Ascending aorta (tissue), 2 donors: ENCODE measurements at regions not wholly inside any gene's neighbourhood (a gene's known extent, or its start where the extent isn't known, plus 50 kb on each side); places are given as distances from the start of the nearest gene placed in this dataset.

Source experiments
- DNase-seq, 2 donors: peaks; one replicate each; pipeline ENCODE4 v3.0.0-alpha.2; 2019; ENCODE audit warnings: low spot score in 2 of 2
- H3K27ac ChIP-seq, 2 donors: fragments of 200-600 bp; sonication (generic); one replicate each; pipeline ENCODE4 v1.5.1; 2016 to 2017; ENCODE audit warnings: mild to moderate bottlenecking in 1 of 2
- H3K27me3 ChIP-seq: fragments of 200-600 bp; sonication (generic); one replicate; pipeline ENCODE4 v1.5.1; 2017
- H3K36me3 ChIP-seq, 2 donors: fragments of 200-600 bp; sonication (generic); one replicate each; pipeline ENCODE4 v1.5.1; 2016
- H3K4me1 ChIP-seq, 2 donors: fragments of 200-600 bp; sonication (generic); one replicate each; pipeline ENCODE4 v1.5.1; 2016 to 2017; ENCODE audit warnings: mild to moderate bottlenecking in 1 of 2
- H3K4me3 ChIP-seq, 2 donors: fragments of 200-600 bp; sonication (generic); one replicate each; pipeline ENCODE4 v1.5.1; 2016 to 2017; ENCODE audit warnings: mild to moderate bottlenecking in 1 of 2
- H3K9me3 ChIP-seq, 2 donors: fragments of 200-600 bp; sonication (generic); one replicate each; pipeline ENCODE4 v1.5.1; 2016
- intact Hi-C: fragments of 100-400 bp; cut with DNase I; formaldehyde crosslinking; loops from one replicate; pipeline ENCODE4 v1.15.1; 2023
- TF ChIP-seq, protein P1 (sequence below), 3 experiments: fragments of 200-600 bp in 2 of 3; fragments of 450-650 bp in 1 of 3; sonication (generic) in 2 of 3; IDR thresholded peaks; one replicate each; pipeline ENCODE4 v1.5.1; 2016 to 2019; ENCODE audit warnings: antibody characterized with exemption in 3 of 3, mild to moderate bottlenecking in 1 of 3, moderate library complexity in 1 of 3

DNA sequence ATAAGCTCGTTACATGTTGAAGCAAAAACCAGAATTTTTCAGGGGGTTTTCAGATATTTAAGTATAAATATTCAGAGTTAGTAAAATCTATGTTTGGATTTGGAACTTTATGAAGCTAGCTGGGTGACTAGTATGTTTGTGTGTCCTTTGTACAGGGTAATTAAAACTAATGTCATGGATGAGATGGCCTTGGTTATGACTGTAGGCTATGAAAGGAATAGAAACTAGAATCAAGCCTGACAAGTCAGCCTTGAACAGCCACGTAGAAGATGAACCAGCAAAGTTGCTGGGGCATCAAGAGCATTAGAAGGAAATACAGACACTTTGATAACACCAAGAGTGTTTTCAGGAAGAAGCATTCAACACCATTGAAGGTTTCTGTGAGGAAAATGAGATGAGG is 825.1 kb upstream of the CNTNAP5 start:
- no peak overlapping the region for H3K27ac ChIP-seq
- H3K27me3 ChIP-seq = no peaks in the 10 kb centered on the region
- H3K36me3 ChIP-seq = no peaks in the 10 kb centered on the region
- no peak for DNase-seq
- H3K4me1 ChIP-seq = no peaks in the 10 kb centered on the region
- H3K4me3 ChIP-seq = no peak overlapping the region
- H3K9me3 ChIP-seq = no peaks in the 10 kb centered on the region
- TF ChIP-seq, protein P1, sequence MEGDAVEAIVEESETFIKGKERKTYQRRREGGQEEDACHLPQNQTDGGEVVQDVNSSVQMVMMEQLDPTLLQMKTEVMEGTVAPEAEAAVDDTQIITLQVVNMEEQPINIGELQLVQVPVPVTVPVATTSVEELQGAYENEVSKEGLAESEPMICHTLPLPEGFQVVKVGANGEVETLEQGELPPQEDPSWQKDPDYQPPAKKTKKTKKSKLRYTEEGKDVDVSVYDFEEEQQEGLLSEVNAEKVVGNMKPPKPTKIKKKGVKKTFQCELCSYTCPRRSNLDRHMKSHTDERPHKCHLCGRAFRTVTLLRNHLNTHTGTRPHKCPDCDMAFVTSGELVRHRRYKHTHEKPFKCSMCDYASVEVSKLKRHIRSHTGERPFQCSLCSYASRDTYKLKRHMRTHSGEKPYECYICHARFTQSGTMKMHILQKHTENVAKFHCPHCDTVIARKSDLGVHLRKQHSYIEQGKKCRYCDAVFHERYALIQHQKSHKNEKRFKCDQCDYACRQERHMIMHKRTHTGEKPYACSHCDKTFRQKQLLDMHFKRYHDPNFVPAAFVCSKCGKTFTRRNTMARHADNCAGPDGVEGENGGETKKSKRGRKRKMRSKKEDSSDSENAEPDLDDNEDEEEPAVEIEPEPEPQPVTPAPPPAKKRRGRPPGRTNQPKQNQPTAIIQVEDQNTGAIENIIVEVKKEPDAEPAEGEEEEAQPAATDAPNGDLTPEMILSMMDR (IDR thresholded peaks at IDR 0.05) = no peak
- intact Hi-C loops = no loop called here

DNA sequence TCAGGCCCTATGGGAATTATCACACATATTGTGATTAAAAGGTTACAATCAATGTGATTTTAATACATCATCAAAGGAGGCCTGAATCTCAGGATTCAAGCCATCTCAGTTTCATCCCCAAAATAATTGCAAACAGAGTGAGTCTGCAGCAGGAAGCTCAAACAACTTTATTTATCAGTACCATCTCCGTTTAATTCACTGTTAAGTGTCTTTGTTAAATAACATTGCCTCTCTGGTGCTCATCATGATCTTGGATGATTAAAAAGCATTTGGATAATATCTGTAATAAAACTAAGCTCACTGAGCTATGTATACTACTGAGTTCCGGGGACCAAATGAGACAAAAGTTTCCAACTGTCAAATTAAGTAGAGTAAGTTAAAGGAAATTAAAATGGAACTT is 817.8 kb upstream of the CNTNAP5 start:
- TF ChIP-seq, protein P1 (IDR thresholded peaks at IDR 0.05) = no peak
- no peaks in the 10 kb centered on the region for H3K27me3 ChIP-seq
- no peak for DNase-seq
- no peak overlapping the region for H3K4me3 ChIP-seq
- H3K36me3 ChIP-seq = no peaks in the 10 kb centered on the region
- no peaks in the 10 kb centered on the region for H3K9me3 ChIP-seq
- H3K27ac ChIP-seq = no peak overlapping the region
- intact Hi-C loops = no loop called here
- no peaks in the 10 kb centered on the region for H3K4me1 ChIP-seq

DNA sequence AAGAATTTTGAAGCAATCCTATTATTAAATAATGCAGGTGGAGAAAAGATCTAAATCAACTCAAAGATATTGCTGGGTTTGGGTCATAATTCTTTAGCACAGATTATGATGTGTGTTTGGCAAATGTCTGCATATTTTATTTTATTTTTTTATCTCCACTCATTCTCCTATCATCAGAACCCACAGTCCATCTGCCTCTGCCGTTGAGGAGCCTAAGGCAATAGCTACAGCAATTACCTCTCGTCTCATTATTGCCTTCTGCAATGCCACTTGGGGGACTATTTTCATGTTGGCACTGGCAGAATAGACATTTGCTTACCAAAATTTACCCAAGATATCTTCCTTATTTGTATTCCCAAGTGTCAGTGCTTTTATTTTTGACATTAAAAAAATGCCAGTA is 815.9 kb upstream of the CNTNAP5 start:
- TF ChIP-seq, protein P1 (IDR thresholded peaks at IDR 0.05) = no peak
- no peaks in the 10 kb centered on the region for H3K36me3 ChIP-seq
- H3K9me3 ChIP-seq = no peaks in the 10 kb centered on the region
- H3K27ac ChIP-seq = no peak overlapping the region
- no peaks in the 10 kb centered on the region for H3K4me1 ChIP-seq
- H3K4me3 ChIP-seq = no peak overlapping the region
- intact Hi-C loops = no loop called here
- no peak for DNase-seq
- no peaks in the 10 kb centered on the region for H3K27me3 ChIP-seq

DNA sequence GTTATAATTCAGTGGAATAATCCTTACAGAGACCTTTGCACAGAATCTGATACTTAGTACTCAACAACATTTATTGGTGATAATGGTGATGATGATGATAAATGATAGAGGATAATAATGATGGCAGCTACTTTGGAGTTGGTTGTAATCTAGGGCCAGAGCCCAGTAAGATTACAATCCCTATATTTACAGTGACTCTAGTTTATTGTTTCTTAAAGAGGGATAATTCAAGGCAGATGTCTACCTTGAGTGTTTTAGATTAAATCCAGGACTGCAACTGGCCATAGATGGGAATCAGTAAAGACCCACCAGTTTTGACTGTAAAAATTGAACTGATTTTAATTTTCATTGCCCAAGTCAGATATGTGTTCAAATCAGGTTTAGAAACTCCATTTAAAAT is 813.9 kb upstream of the CNTNAP5 start:
- TF ChIP-seq, protein P1 (IDR thresholded peaks at IDR 0.05) = no peak
- intact Hi-C loops = no loop called here
- DNase-seq = no peak
- Histone ChIP-seq H3K27me3 (no peaks in the 10 kb centered on the region), H3K9me3 (no peaks in the 10 kb centered on the region), H3K4me1 (no peaks in the 10 kb centered on the region), H3K27ac (no peak overlapping the region), H3K36me3 (no peaks in the 10 kb centered on the region), H3K4me3 (no peak overlapping the region)

DNA sequence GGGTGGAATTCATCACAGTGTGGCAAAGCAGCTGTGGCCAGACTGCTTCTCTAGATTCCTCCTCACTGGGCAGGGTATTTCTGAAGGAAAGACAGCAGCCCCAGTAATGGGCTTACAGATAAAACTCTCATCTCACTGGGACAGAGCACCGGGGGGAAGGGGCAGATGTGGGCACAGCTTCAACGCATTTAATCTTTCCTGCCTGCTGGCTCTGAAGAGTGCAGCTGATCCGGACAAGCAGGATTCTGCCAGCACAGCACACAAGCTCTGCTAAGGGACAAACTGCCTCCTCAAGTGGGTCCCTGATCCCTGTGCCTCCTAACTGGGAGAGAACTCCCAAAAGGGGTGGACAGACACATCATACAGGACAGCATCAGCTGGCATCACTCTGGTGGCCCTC is 779.9 kb upstream of the CNTNAP5 start:
- no peak for DNase-seq
- H3K4me1 ChIP-seq = no peaks in the 10 kb centered on the region
- TF ChIP-seq, protein P1 (IDR thresholded peaks at IDR 0.05) = no peak
- no peak overlapping the region for H3K27ac ChIP-seq
- no peaks in the 10 kb centered on the region for H3K9me3 ChIP-seq
- no peaks in the 10 kb centered on the region for H3K36me3 ChIP-seq
- intact Hi-C loops = no loop called here
- H3K27me3 ChIP-seq = no peaks in the 10 kb centered on the region
- H3K4me3 ChIP-seq = no peak overlapping the region

DNA sequence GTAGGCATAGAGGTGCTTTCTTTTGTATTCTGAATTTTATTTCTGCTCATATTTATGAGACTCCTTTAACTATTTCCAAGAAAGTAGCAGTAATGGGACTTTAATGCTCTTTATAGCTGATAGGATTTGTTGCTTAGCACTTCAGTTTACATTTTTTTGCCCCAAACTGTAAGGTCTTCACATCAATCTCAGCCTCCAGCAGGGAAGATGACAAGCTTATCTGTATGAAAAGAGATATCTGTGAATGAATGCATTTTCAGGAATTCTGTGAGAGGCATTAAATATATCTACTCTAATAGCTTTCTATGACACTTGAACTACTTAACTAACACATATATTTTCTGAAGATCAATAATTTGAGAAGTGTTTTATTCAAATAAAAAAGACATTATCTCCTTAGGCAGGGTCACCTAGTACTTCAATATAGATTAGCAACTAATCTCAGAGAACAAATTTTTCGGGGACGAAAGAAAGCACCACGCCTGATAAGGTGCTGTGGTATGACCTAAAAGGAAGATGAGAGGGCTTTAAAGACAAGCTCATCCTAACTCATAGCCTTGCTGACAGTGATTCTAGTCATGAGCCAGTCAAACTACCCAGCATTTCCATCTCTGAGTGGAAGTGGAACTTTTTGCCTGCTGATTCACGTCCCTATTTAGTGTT is 766.1 kb upstream of the CNTNAP5 start:
- no peaks in the 10 kb centered on the region for H3K4me1 ChIP-seq
- H3K9me3 ChIP-seq = no peaks in the 10 kb centered on the region
- DNase-seq = no peak
- no peaks in the 10 kb centered on the region for H3K36me3 ChIP-seq
- TF ChIP-seq, protein P1 (IDR thresholded peaks at IDR 0.05) = no peak
- intact Hi-C loops = no loop called here
- H3K4me3 ChIP-seq = no peak overlapping the region
- H3K27ac ChIP-seq = no peak overlapping the region
- no peaks in the 10 kb centered on the region for H3K27me3 ChIP-seq
